Astrocyte (in vitro differentiated cells and primary cell): ENCODE measurements at regions not wholly inside any gene's neighbourhood (a gene's known extent, or its start where the extent isn't known, plus 50 kb on each side); places are given as distances from the start of the nearest gene placed in this dataset.

ENCODE experiments used
- DNase-seq: peaks from one replicate; pipeline ENCODE4 v3.0.0-alpha.2; 2010; ENCODE audit warnings: low read depth
- FAIRE-seq: peaks from 2 replicates; lab custom pipeline; 2011; peaks lifted over from hg19 to GRCh38; lab: Jason Lieb, UNC
- H2AFZ ChIP-seq: 2 replicates; pipeline ENCODE4 v1.6.0; 2012; ENCODE audit warnings: low read depth, low read length, inconsistent platforms
- H3K27ac ChIP-seq: 2 replicates; pipeline ENCODE4 v1.5.1; 2011; ENCODE audit warnings: low read depth, low read length, inconsistent platforms
- H3K27me3 ChIP-seq: 2 replicates; pipeline ENCODE4 v1.6.0; 2011; ENCODE audit warnings: low read length, inconsistent platforms; ENCODE audit not compliant: insufficient read depth
- H3K36me3 ChIP-seq: 2 replicates; pipeline ENCODE4 v1.5.1; 2011; ENCODE audit warnings: low read length, inconsistent platforms; ENCODE audit not compliant: insufficient read depth
- H3K4me1 ChIP-seq: 2 replicates; pipeline ENCODE4 v1.5.1; 2011; ENCODE audit warnings: low read length, inconsistent platforms; ENCODE audit not compliant: insufficient read depth
- H3K4me2 ChIP-seq: 2 replicates; pipeline ENCODE4 v1.6.0; 2012; ENCODE audit warnings: low read length, inconsistent platforms
- H3K4me3 ChIP-seq: 2 replicates; pipeline ENCODE4 v1.5.1; 2011; ENCODE audit warnings: low read depth, mild to moderate bottlenecking, low read length, inconsistent platforms; ENCODE audit not compliant: insufficient read depth
- H3K79me2 ChIP-seq: 2 replicates; pipeline ENCODE4 v1.6.0; 2012; ENCODE audit warnings: mild to moderate bottlenecking, low read length, inconsistent platforms; ENCODE audit not compliant: insufficient read depth
- H3K9ac ChIP-seq: 2 replicates; pipeline ENCODE4 v1.6.0; 2012; ENCODE audit warnings: mild to moderate bottlenecking, low read length, inconsistent platforms
- H3K9me3 ChIP-seq: 2 replicates; pipeline ENCODE4 v1.5.1; 2012; ENCODE audit warnings: low read depth, mild to moderate bottlenecking, low read length, inconsistent platforms; ENCODE audit not compliant: insufficient read depth
- H4K20me1 ChIP-seq: 2 replicates; pipeline ENCODE4 v1.6.0; 2012; ENCODE audit warnings: low read length, inconsistent platforms; ENCODE audit not compliant: insufficient read depth
- H3K27ac Mint-ChIP-seq: one replicate; pipeline ENCODE4 v1.8.0; 2021; ENCODE audit warnings: mild to moderate bottlenecking, mixed read lengths; ENCODE audit not compliant: unreplicated experiment
- H3K27me3 Mint-ChIP-seq: one replicate; pipeline ENCODE4 v1.8.0; 2021; ENCODE audit warnings: low read depth, mixed read lengths; ENCODE audit not compliant: unreplicated experiment
- H3K36me3 Mint-ChIP-seq: one replicate; pipeline ENCODE4 v1.8.0; 2021; ENCODE audit warnings: low read depth, mixed read lengths; ENCODE audit not compliant: unreplicated experiment
- H3K4me1 Mint-ChIP-seq: one replicate; pipeline ENCODE4 v1.8.0; 2021; ENCODE audit warnings: low read depth, mixed read lengths; ENCODE audit not compliant: unreplicated experiment
- H3K4me3 Mint-ChIP-seq: one replicate; pipeline ENCODE4 v1.8.0; 2021; ENCODE audit warnings: mild to moderate bottlenecking, moderate library complexity, mixed read lengths; ENCODE audit not compliant: unreplicated experiment
- H3K9me3 Mint-ChIP-seq: one replicate; pipeline ENCODE4 v1.8.0; 2021; ENCODE audit warnings: mild to moderate bottlenecking, mixed read lengths; ENCODE audit not compliant: unreplicated experiment
- EZH2 ChIP-seq: IDR thresholded peaks from 2 replicates; pipeline ENCODE4 v1.6.1; 2012; ENCODE audit warnings: mild to moderate bottlenecking, low read length, inconsistent platforms; ENCODE audit not compliant: insufficient read depth
- TF ChIP-seq, protein P1 (sequence below): IDR thresholded peaks from 2 replicates; pipeline ENCODE4 v1.5.1; 2011; ENCODE audit warnings: low read depth, mild to moderate bottlenecking, inconsistent platforms, low read length, moderate library complexity; ENCODE audit not compliant: insufficient read depth

DNA sequence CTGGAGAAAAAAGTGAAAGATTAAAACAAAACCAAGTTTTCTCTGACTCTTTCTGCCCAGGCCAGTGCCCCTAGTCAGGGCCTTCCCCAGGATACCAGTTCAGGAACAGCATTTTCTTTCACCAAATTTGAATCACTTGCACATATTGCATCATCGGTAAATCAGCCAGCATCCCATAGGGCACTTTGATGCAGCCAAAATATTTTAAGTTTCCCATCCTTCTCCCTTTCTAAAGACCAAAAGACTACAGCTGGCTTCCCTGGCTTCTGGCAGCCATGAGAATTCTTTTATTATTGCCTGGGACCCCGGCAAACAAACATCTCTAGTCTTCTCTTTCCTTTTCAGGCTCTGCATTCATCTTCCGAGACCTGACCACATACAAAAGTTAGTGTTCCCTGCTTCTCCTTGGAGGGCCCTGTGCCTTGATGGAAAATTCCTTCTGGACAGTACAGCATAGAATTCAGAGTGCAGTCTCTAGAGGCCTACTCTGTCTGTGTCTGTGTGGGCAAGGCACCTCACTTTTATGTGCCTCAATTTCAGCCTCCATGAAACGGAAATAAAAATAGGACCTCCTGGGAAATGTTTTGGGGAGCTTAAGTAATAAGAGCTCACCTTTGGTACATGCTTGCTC, 348.0 kb downstream of the VPS13C start:
- Histone ChIP-seq H3K9me3 (no peaks in the 10 kb centered on the region), H2AFZ (no peak overlapping the region), H3K4me3 (no peak overlapping the region), H3K79me2 (no peaks in the 10 kb centered on the region), H3K27ac (no peak overlapping the region), H3K4me2 (no peak overlapping the region), H3K9ac (no peak overlapping the region), H3K27me3 (no peaks in the 10 kb centered on the region), H3K36me3 (no peaks in the 10 kb centered on the region), H3K4me1 (no peaks in the 10 kb centered on the region), H4K20me1 (no peaks in the 10 kb centered on the region)
- TF ChIP-seq, protein P1, sequence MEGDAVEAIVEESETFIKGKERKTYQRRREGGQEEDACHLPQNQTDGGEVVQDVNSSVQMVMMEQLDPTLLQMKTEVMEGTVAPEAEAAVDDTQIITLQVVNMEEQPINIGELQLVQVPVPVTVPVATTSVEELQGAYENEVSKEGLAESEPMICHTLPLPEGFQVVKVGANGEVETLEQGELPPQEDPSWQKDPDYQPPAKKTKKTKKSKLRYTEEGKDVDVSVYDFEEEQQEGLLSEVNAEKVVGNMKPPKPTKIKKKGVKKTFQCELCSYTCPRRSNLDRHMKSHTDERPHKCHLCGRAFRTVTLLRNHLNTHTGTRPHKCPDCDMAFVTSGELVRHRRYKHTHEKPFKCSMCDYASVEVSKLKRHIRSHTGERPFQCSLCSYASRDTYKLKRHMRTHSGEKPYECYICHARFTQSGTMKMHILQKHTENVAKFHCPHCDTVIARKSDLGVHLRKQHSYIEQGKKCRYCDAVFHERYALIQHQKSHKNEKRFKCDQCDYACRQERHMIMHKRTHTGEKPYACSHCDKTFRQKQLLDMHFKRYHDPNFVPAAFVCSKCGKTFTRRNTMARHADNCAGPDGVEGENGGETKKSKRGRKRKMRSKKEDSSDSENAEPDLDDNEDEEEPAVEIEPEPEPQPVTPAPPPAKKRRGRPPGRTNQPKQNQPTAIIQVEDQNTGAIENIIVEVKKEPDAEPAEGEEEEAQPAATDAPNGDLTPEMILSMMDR = no peak
- TF ChIP-seq EZH2 = no peak
- H3K4me3 Mint-ChIP-seq = no peak overlapping the region
- peaks cover 7% of the 10 kb centered on the region for H3K4me1 Mint-ChIP-seq
- H3K27ac Mint-ChIP-seq = no peak overlapping the region
- no peaks in the 10 kb centered on the region for H3K9me3 Mint-ChIP-seq
- no peaks in the 10 kb centered on the region for H3K27me3 Mint-ChIP-seq
- FAIRE-seq (no peak), DNase-seq (no peak)
- no peaks in the 10 kb centered on the region for H3K36me3 Mint-ChIP-seq

DNA sequence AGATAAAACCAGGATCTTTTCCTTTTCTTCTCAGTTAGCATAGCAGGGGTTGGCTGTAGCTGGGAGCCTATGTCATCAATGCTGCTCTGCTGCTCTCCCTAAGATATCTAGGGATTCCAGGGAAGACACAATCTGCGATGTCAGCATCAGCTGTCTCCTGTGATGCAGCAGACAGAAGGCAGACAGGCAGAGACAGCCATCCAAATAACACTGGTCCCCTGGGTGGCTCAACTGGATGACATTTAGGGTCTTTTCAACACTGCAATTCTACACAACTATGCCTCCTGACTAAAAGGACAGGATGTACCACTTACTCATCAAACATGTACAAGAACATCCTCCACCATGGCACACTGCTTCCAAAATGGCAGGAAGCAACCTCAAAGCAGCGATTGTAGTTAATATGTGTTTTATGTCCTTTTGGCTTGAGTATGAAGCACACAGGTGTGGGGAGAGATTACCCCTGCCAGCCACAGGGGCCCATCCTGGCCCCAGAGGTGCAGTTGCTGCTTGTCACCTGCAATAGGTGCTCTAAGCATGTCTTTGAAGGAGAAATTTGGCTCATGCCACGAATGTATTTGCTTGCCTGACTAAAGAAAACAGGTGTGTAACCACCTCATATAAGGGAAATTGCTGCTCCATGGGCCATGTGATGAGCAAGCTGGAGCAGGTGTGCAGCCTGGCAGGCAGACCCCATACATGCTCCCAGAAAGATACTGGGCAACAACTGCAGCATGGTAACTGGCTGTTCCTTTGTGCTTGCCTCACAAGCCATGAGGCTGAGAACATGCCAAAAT, 357.8 kb downstream of the VPS13C start:
- no peak overlapping the region for H2AFZ ChIP-seq
- no peak for DNase-seq
- H3K4me3 ChIP-seq = no peak overlapping the region
- TF ChIP-seq EZH2 = no peak
- TF ChIP-seq, protein P1 = no peak
- H3K27me3 ChIP-seq = no peaks in the 10 kb centered on the region
- H3K79me2 ChIP-seq = no peaks in the 10 kb centered on the region
- H3K4me3 Mint-ChIP-seq = no peak overlapping the region
- no peak overlapping the region for H3K27ac ChIP-seq
- H3K9ac ChIP-seq = no peak overlapping the region
- no peaks in the 10 kb centered on the region for H3K4me1 ChIP-seq
- no peaks in the 10 kb centered on the region for H3K9me3 ChIP-seq
- no peaks in the 10 kb centered on the region for H3K36me3 ChIP-seq
- no peaks in the 10 kb centered on the region for H3K27me3 Mint-ChIP-seq
- H3K36me3 Mint-ChIP-seq = no peaks in the 10 kb centered on the region
- H3K4me1 Mint-ChIP-seq = no peaks in the 10 kb centered on the region
- no peak for FAIRE-seq
- no peak overlapping the region for H3K27ac Mint-ChIP-seq
- no peak overlapping the region for H3K4me2 ChIP-seq
- H4K20me1 ChIP-seq = no peaks in the 10 kb centered on the region
- peaks cover 1% of the 10 kb centered on the region for H3K9me3 Mint-ChIP-seq

DNA sequence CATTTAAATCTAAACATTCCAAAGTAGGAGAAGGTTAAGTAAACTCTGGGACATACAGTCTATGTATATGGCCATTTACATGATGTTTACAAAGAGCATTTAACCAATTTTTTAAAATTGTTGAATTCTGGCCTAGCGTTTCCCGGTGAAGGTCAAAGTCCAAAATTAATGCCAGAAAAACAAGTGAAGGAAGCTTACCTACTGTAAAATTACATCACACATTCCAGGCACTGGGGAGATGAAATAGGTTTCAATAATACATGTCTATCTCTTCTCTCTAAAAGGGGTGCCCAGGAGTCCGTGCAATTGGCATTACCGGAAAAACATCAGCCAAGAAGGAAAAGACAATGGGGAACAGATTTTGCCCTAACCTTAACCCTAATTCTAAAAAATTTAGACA, 358.8 kb downstream of the VPS13C start:
- Mint-ChIP-seq H3K27me3 (no peaks in the 10 kb centered on the region), H3K9me3 (peaks cover 1% of the 10 kb centered on the region), H3K4me1 (no peaks in the 10 kb centered on the region), H3K27ac (no peak overlapping the region), H3K4me3 (no peak overlapping the region), H3K36me3 (no peaks in the 10 kb centered on the region)
- no peaks in the 10 kb centered on the region for H3K36me3 ChIP-seq
- H3K79me2 ChIP-seq = no peaks in the 10 kb centered on the region
- no peaks in the 10 kb centered on the region for H4K20me1 ChIP-seq
- no peak overlapping the region for H3K4me3 ChIP-seq
- no peaks in the 10 kb centered on the region for H3K4me1 ChIP-seq
- FAIRE-seq = no peak
- H3K9me3 ChIP-seq = no peaks in the 10 kb centered on the region
- H3K9ac ChIP-seq = no peak overlapping the region
- no peak overlapping the region for H3K4me2 ChIP-seq
- no peak overlapping the region for H2AFZ ChIP-seq
- H3K27ac ChIP-seq = no peak overlapping the region
- H3K27me3 ChIP-seq = no peaks in the 10 kb centered on the region
- TF ChIP-seq, protein P1 = no peak
- TF ChIP-seq EZH2 = no peak
- DNase-seq = no peak
